Activated CD4-positive, alpha-beta T cell treated with anti-CD3 and anti-CD28 coated beads, Interleukin-10, Interleukin-2, amounts not matched to agents 100 ng/mL and 50 ng/mL, durations not matched to agents 16 hours and 8 hours (primary cell): ENCODE measurements at regions not wholly inside any gene's neighbourhood (a gene's known extent, or its start where the extent isn't known, plus 50 kb on each side); places are given as distances from the start of the nearest gene placed in this dataset.

Experiments used
- DNase-seq: peaks from one replicate; pipeline ENCODE4 v3.0.0-alpha.2; 2020

GRCh38 chr3:66693461-66694031, 192.7 kb upstream of the LRIG1 start:
- no peak for DNase-seq

GRCh38 chr3:66702126-66702525, 201.3 kb upstream of the LRIG1 start:
- no peak for DNase-seq

DNA sequence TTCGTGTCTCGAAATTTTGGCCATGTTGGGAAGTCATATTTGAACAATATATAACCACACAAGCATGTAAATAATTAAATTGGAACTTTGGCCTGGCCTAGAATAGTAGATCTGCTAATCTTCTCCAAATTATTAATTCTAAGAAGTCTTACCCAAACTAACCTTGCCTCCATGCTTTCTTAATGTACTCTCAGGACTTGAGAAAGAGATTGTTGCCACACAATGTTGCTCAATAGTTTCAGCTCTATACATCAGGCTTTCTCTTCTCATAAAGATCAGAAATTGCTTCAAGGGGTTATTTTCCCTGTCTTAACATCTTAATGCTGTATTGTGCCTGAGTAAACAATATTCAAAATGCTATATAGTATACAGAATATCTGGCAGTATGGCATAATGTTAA, 202.7 kb upstream of the LRIG1 start:
- no peak for DNase-seq

DNA sequence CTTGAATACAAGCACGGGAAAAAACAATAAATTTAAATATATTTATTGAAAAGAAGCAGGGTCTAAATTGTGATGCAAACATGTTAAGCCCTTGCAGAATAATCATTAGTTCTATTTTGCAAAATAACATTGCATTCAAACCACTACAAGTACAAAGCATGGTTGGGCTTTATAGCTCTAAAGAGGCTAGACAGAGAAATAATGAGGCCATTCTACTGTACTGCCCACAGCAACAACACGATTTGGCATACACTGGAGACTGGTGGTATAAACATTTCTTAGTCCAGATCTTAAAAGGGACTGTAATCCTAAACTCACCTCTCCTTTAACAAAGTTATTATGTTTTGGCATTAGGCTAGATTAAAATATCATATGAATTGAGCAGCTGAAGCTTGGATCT, 204.3 kb upstream of the LRIG1 start:
- no peak for DNase-seq

GRCh38 chr3:66706890-66707289, 206.1 kb upstream of the LRIG1 start:
- DNase-seq = no peak

GRCh38 chr3:66709532-66709931, 208.7 kb upstream of the LRIG1 start:
- DNase-seq = no peak

DNA sequence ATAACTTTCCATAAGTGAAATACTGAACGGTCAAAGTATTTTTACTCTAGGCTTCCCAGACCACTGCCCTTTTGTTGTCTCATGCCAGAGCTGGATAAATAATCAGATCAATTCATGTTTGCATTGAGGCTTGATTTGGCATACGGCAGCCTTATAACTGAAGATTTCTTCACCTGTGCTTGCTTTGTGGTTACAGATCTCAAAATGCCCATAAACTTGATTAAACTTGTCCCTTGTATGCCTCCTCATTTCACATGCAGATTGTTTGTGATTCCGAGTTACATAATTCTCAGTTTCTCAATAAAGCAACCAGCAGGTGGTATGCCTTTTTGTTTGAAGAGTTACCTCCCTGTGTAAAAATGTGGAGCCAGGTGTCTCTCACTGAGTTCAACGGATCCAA, 211.4 kb upstream of the LRIG1 start:
- DNase-seq = no peak

DNA sequence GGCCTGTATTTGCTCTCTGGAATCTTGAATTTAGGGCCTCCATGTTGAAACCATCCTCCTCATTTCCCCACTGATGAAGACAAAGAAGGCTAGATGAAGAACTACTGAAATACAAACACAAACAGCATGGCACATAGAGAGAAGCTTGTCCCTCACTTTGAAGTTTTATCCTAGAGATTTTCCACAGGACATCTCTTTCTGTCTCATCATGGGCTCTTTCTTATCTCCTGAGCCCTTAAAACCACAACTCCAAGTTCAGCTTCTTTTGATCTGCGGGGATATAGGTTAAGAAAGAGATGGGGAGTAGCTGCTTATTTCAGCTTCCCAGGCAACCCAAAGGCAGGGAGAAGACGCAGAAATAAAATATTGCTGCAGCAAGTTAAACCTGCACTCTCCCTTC, 213.1 kb upstream of the LRIG1 start:
- DNase-seq = no peak

DNA sequence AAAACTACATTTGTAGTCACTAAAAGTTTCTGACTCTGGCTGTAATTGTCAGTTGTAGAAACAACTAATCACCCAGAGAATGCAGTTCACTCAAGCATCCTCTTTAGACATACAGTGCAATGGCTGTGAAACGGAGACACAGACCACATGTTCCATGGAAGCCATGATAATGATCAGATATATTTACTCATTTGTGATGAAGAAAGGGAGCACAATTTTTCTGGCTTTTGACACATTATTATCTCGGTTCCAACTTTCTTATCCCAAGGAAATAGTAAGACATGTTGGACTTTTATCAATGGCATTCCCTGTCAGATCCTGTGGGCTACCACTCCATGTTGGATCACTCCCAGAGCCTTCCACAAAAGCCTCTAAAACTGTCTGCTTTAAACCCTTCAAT, 215.0 kb upstream of the LRIG1 start:
- DNase-seq = no peak

- no peak for DNase-seq
These were observed 217.0 kb upstream of the LRIG1 start for GRCh38 chr3:66717806-66718205.

GRCh38 chr3:66719796-66720356, 219.1 kb upstream of the LRIG1 start:
- no peak for DNase-seq

- no peak for DNase-seq
These were observed 219.7 kb upstream of the LRIG1 start for GRCh38 chr3:66720508-66720907.

- no peak for DNase-seq
These were observed 221.9 kb upstream of the LRIG1 start for GRCh38 chr3:66722675-66723074.

GRCh38 chr3:66723231-66723630, 222.4 kb upstream of the LRIG1 start:
- DNase-seq = no peak

GRCh38 chr3:66729687-66730393, 229.0 kb upstream of the LRIG1 start:
- no peak for DNase-seq

GRCh38 chr3:66738625-66739365, 238.0 kb upstream of the LRIG1 start:
- no peak for DNase-seq

DNA sequence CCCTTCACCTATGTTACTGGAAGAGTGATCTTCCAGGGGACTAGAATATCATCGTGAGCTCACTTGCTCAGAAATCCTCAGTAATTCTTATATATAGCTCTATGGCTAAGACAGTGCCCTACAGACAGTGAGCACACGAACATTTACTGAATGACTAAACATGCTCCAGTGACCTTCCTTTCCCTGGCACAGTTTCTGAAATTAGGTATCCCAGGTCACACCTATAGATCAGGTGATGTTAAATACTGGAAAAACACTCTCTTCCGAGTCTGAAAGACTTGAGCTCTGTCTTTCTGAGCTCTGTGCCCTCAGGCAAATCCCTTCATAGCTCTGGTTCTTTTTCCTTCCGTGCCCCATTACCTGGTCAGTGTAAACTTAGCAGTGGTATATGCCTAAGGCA, 239.4 kb upstream of the LRIG1 start:
- DNase-seq = no peak

GRCh38 chr3:66744521-66744920, 243.7 kb upstream of the LRIG1 start:
- DNase-seq = no peak

DNA sequence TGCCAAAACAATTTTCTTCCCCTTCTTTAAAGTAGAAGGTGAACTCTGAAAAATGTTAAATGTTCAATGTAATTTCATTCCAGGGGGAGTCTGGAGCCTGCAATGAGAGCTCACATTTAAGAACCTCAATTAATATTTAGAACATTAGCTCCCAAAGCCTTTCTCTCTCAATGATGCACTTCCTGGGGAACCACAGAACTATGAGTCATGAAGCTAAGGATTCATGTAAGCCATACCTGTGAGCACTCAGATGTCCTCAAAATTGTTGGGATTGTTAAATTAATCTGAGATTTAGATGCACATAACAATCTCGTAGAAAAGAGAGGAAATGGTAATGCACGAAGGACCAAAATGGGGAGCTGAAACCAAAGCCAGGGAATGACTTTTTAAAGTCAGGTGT, 244.2 kb upstream of the LRIG1 start:
- no peak for DNase-seq

DNA sequence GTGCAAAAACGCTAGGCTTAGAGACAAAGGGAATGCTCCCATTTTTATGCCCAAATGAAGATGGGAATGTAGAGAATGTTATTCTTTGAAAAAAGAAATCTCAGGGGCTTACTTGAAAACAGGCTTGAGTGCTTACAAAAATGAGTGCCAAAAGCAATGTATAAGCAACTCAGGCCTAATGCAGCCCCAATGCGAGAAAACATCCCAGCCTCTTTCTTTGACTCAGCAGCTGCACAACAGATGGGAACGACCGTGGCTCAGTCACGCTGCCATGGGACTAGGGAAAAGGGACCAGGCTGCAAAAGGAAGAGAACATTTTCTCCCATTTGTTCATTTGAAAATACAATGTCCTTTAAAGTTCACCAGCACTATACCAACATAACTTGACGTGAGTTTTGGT, 246.4 kb upstream of the LRIG1 start:
- DNase-seq = no peak

- no peak for DNase-seq
These were observed 246.9 kb upstream of the LRIG1 start for GRCh38 chr3:66747696-66748095.

DNA sequence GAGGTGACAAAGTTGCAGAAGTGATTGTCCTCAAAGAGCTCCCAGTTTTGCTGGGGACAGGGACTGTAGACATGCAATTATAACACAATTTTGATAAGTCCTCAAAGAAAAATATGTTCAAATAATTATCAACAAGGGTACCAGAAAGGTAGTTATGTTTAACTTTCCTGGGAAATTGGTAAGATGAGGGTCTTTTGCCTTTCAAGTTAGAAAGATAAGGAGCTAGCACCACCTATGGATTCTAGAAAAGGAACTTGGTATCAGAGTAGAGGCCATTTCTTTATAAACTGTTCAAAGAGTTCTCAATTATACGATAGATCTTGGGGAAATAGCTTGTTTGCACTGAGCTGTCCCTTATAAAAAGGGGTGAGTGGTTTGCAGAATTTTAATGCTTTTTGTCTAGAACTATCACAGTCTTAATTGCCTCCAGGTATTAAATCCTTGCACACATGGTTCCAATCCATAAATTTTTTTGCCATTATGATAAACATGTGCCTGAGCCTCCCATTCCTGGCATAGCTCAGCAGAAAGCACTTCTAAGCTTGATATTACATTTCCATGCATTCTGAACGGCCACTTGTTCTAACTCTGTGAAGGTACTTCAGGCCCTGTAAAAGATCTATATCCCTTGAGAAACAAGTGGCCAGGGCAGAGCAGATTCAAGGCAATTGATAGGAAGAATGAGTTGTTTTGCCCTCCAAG, 247.5 kb upstream of the LRIG1 start:
- DNase-seq = no peak

DNA sequence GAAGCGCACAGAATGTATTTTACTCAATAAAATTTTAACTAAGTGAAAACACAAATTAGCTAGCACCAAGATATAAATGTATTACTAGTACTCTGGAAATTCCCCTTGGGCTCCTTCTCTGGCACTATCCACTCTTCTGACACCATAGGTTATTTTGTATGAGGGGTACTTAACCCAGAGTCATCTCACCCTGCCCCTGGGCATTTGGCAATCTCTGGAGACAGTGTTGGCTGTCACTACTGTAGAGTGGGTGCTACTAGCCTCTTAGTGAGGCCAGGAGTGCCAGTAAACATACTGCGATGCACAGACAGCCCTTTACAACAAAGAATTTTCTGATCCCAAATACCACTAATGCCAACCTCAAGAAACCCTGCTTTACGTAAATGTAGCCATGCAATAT, 246.3 kb upstream of the KBTBD8 start:
- no peak for DNase-seq

DNA sequence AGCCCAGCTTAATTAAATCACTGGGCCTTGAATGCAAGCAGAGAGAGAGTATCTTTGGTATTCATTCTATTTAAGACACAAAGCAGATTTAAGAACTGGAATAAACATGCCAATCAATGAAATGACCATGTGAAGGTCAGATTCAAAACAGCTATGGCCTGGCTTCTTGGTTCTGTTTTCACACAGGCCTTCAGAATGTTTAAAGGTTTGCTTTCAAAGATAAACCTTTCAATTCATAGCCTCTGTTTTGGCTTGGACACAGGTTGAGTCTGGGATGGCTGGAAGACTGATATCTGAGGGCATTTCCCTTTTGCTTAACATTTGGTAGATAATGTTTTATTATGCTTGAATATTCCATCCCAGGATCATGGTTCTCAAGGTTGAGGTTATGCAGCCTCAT, 244.4 kb upstream of the KBTBD8 start:
- DNase-seq = no peak
